ENCODE measurements at regions not wholly inside any gene's neighbourhood (a gene's known extent, or its start where the extent isn't known, plus 50 kb on each side); places are given as distances from the start of the nearest gene placed in this dataset.
A peak's percentile ranks its signal among the peaks of the same experiment; 100 is the strongest.

GRCh38 chr14:96975116-96975515 is 177.9 kb downstream of the VRK1 start (continued):
- peak; percentile 51; the same call in 1 of the 2 replicates for TF ChIP-seq ZNF580 (tag by site-specific recombination; IDR thresholded peaks at IDR 0.05)
- no peak for TF ChIP-seq KLF17 (tag by site-specific recombination; IDR thresholded peaks at IDR 0.05)
- no peak for TF ChIP-seq ZNF148 (tag by site-specific recombination; IDR thresholded peaks at IDR 0.05; ENCODE audit: borderline replicate concordance)
- TF ChIP-seq ZNF175 (tag by site-specific recombination; IDR thresholded peaks at IDR 0.05) = no peak
- TF ChIP-seq ELK4 (IDR thresholded peaks at IDR 0.05; ENCODE audit: borderline replicate concordance, low read depth, low read length) = no peak
- no peak for TF ChIP-seq ZNF664 (tag by site-specific recombination; IDR thresholded peaks at IDR 0.05)
- no peak for TF ChIP-seq ZNF426 (tag by site-specific recombination; IDR thresholded peaks at IDR 0.05)
- no peak for TF ChIP-seq KLF10 (tag by site-specific recombination; IDR thresholded peaks at IDR 0.05)
- TF ChIP-seq ZNF169 (tag by site-specific recombination; IDR thresholded peaks at IDR 0.05) = no peak
- no peak for TF ChIP-seq HOXC10 (CRISPR knock-in tag; IDR thresholded peaks at IDR 0.05)
- TF ChIP-seq ZNF549 (tag by site-specific recombination; IDR thresholded peaks at IDR 0.05) = no peak
- no peak for TF ChIP-seq KLF16 (tag by site-specific recombination; IDR thresholded peaks at IDR 0.05)
- no peak for TF ChIP-seq ZNF513 (tag by site-specific recombination; IDR thresholded peaks at IDR 0.05)
- TF ChIP-seq ZNF366 (tag by site-specific recombination; conservative IDR thresholded peaks at IDR 0.05) = no peak

- no peaks in the 10 kb centered on the region for H3K36me3 ChIP-seq (ENCODE audit: control insufficient read depth in 2 of 2, insufficient read depth in 1 of 2, low read length in 2 of 2)
- H3K9me3 ChIP-seq (ENCODE audit: control insufficient read depth, insufficient read depth, low read depth, low read length) = no peaks in the 10 kb centered on the region
- peaks cover 3% of the 10 kb centered on the region; the same call in 1 of the 2 replicates for H3K4me1 ChIP-seq (ENCODE audit: control insufficient read depth, insufficient read depth, low read length)
- CTCF ChIA-PET = no interaction called here
- POLR2A ChIA-PET = interaction anchor here (1.0 kb wide), 1 partner anchor 182 kb away, joined by 3 read pairs; no protein-coding TSS in a partner anchor
- no peak overlapping the region for H3K27ac ChIP-seq (ENCODE audit: extremely low read depth, low read depth, low read length)
- H3K4me3 ChIP-seq (ENCODE audit: low read depth, low read length) = no peak overlapping the region
- TF ChIP-seq IKZF3 (tag by site-specific recombination; IDR thresholded peaks at IDR 0.05) = peak; percentile 17; the same call in 1 of the 2 replicates
- 0 out of 2 replicates have a peak, but pooled peaks have one; percentile 13 for TF ChIP-seq ZNF24 (tag by site-specific recombination; IDR thresholded peaks at IDR 0.05)
- TF ChIP-seq ZNF785 (tag by site-specific recombination; IDR thresholded peaks at IDR 0.05) = no peak
- TF ChIP-seq KLF9 (tag by site-specific recombination; IDR thresholded peaks at IDR 0.05; ENCODE audit: low read depth) = no peak
- TF ChIP-seq KLF7 (tag by site-specific recombination; IDR thresholded peaks at IDR 0.05; ENCODE audit: borderline replicate concordance) = no peak
- no peak for TF ChIP-seq ZNF140 (tag by site-specific recombination; IDR thresholded peaks at IDR 0.05)
- TF ChIP-seq PRDM4 (tag by site-specific recombination; IDR thresholded peaks at IDR 0.05) = peak; percentile 82
- TF ChIP-seq ZXDB (tag by site-specific recombination; IDR thresholded peaks at IDR 0.05) = no peak; the same call in 1 of the 2 replicates
- no peak for TF ChIP-seq ZNF791 (tag by site-specific recombination; IDR thresholded peaks at IDR 0.05)
- TF ChIP-seq GFI1B (tag by site-specific recombination; IDR thresholded peaks at IDR 0.05) = peak; percentile 18; the same call in 1 of the 2 replicates
- TF ChIP-seq ZNF837 (tag by site-specific recombination; IDR thresholded peaks at IDR 0.05) = no peak
- TF ChIP-seq ZNF639 (tag by site-specific recombination; IDR thresholded peaks at IDR 0.05) = peak; percentile 59; the same call in 1 of the 2 replicates
- TF ChIP-seq ZNF654 (tag by site-specific recombination; IDR thresholded peaks at IDR 0.05; ENCODE audit: low read depth) = no peak
These were observed 181.5 kb downstream of the VRK1 start for GRCh38 chr14:96978525-96979272.
